Spleen (tissue), 11 donors: ENCODE measurements at regions not wholly inside any gene's neighbourhood (a gene's known extent, or its start where the extent isn't known, plus 50 kb on each side); places are given as distances from the start of the nearest gene placed in this dataset.

Experiments
- DNase-seq: peaks from one replicate; pipeline ENCODE4 v3.0.0-alpha.2; 2020
- H3K27ac ChIP-seq, 8 donors: fragments of 200-600 bp; sonication (generic) in 7 of 8; 1 replicate in 4 of 8; 2 replicates in 4 of 8; pipeline versions ENCODE4 v1.5.0 to v1.8.0; 2016 to 2021; ENCODE audit warnings: inconsistent platforms in 4 of 8, mild to moderate bottlenecking in 4 of 8, moderate library complexity in 1 of 8
- H3K27me3 ChIP-seq, 7 donors: fragments of 200-600 bp; sonication (generic) in 6 of 7; replicated peaks in 1 of 7; 1 replicate in 4 of 7; 2 replicates in 3 of 7; pipeline versions ENCODE4 v1.5.0 to v1.8.0; 2016 to 2021; ENCODE audit warnings: inconsistent platforms in 3 of 7, mild to moderate bottlenecking in 1 of 7
- H3K36me3 ChIP-seq, 6 donors: fragments of 200-600 bp; sonication (generic) in 5 of 6; 1 replicate in 4 of 6; 2 replicates in 2 of 6; pipeline versions ENCODE4 v1.5.0 to v1.8.0; 2016 to 2021; ENCODE audit warnings: inconsistent platforms in 2 of 6
- H3K4me1 ChIP-seq, 6 donors: fragments of 200-600 bp; sonication (generic) in 5 of 6; 1 replicate in 3 of 6; 2 replicates in 3 of 6; pipeline versions ENCODE4 v1.5.0 to v1.8.0; 2016 to 2021; ENCODE audit warnings: inconsistent platforms in 3 of 6
- H3K4me3 ChIP-seq, 8 donors: fragments of 200-600 bp; sonication (generic) in 7 of 8; 1 replicate in 4 of 8; 2 replicates in 4 of 8; pipeline versions ENCODE4 v1.5.0 to v1.8.0; 2016 to 2021; ENCODE audit warnings: inconsistent platforms in 4 of 8, mild to moderate bottlenecking in 4 of 8, moderate library complexity in 2 of 8
- H3K9me3 ChIP-seq, 8 donors: fragments of 200-600 bp; sonication (generic) in 7 of 8; 1 replicate in 4 of 8; 2 replicates in 4 of 8; pipeline versions ENCODE4 v1.5.0 to v1.8.0; 2016 to 2021; ENCODE audit warnings: inconsistent platforms in 4 of 8
- POLR2A ChIP-seq, 3 donors: fragments of 450-650 bp; IDR thresholded peaks; one replicate each; pipeline ENCODE4 v1.5.1; 2017; ENCODE audit warnings: antibody characterized with exemption in 3 of 3, mild to moderate bottlenecking in 1 of 3
- POLR2AphosphoS5 ChIP-seq, 3 donors: sonication (generic); formaldehyde crosslinking; IDR thresholded peaks; one replicate each; pipeline ENCODE4 v1.5.1; 2017; ENCODE audit warnings: antibody characterized with exemption in 3 of 3
- WGBS, 5 donors: extraction: QIAGEN DNeasy Blood & Tissue Kit in 3 of 5; methylation state at CpG; one replicate each; pipeline versions ENCODE4 v1.1.5 to v1.1.7; 2013 to 2018; 5-methylcytosine and 5-hydroxymethylcytosine counted together
- intact Hi-C: fragments of 100-400 bp; cut with DNase I; formaldehyde crosslinking; loops from one replicate; pipeline ENCODE4 v1.15.0; 2023; ENCODE audit warnings: low total_unique reads
- TF ChIP-seq, protein P1 (sequence below), 11 experiments: fragments of 200-600 bp in 7 of 11; fragments of 450-650 bp in 4 of 11; sonication (generic) in 4 of 11; IDR thresholded peaks in 8 of 11; conservative IDR thresholded peaks in 3 of 11; 1 replicate in 7 of 11; 2 replicates in 4 of 11; pipeline versions ENCODE4 v1.4.0 to v1.8.0; 2016 to 2021; ENCODE audit warnings: antibody characterized with exemption in 11 of 11, inconsistent platforms in 4 of 11, mild to moderate bottlenecking in 1 of 11
- donor health status: healthy with polysubstance abuse.
- donor health status: DM: no; HTN: no; CAD: no; lungs with moderate emphysema.
- donor health status: DM: no; HTN: no; CAD: no.
- donor health status: Bipolar disorder and iron deficiency.
- donor health status: healthy.
- donor health status: DM: no; HTN: no; CAD: no.
- donor health status: DM: yes; HTN: yes; CAD: no.

- intact Hi-C loops = no loop called here
- H3K4me1 ChIP-seq = no peaks in the 10 kb centered on the region
- no peak overlapping the region for H3K4me3 ChIP-seq
- no peaks in the 10 kb centered on the region for H3K9me3 ChIP-seq
- H3K36me3 ChIP-seq = no peaks in the 10 kb centered on the region
- DNase-seq = no peak
- 83 to 89% (median 85%) methylated on average over 4 of the region's 4 CpGs for WGBS, 5 donors
- H3K27me3 ChIP-seq = peaks cover 0 to 18% (median 0%) of the 10 kb centered on the region in 7 donors
- TF ChIP-seq POLR2AphosphoS5 (IDR thresholded peaks at IDR 0.05) (no peak), POLR2A (IDR thresholded peaks at IDR 0.05) (no peak)
- TF ChIP-seq, protein P1, sequence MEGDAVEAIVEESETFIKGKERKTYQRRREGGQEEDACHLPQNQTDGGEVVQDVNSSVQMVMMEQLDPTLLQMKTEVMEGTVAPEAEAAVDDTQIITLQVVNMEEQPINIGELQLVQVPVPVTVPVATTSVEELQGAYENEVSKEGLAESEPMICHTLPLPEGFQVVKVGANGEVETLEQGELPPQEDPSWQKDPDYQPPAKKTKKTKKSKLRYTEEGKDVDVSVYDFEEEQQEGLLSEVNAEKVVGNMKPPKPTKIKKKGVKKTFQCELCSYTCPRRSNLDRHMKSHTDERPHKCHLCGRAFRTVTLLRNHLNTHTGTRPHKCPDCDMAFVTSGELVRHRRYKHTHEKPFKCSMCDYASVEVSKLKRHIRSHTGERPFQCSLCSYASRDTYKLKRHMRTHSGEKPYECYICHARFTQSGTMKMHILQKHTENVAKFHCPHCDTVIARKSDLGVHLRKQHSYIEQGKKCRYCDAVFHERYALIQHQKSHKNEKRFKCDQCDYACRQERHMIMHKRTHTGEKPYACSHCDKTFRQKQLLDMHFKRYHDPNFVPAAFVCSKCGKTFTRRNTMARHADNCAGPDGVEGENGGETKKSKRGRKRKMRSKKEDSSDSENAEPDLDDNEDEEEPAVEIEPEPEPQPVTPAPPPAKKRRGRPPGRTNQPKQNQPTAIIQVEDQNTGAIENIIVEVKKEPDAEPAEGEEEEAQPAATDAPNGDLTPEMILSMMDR (IDR thresholded peaks at IDR 0.05 in 8 of 11, conservative IDR thresholded peaks at IDR 0.05 in 3 of 11) = no peak
- no peak overlapping the region for H3K27ac ChIP-seq
Observed at GRCh38 chr6:163949431-163949830, 534.9 kb downstream of the QKI start.

DNA sequence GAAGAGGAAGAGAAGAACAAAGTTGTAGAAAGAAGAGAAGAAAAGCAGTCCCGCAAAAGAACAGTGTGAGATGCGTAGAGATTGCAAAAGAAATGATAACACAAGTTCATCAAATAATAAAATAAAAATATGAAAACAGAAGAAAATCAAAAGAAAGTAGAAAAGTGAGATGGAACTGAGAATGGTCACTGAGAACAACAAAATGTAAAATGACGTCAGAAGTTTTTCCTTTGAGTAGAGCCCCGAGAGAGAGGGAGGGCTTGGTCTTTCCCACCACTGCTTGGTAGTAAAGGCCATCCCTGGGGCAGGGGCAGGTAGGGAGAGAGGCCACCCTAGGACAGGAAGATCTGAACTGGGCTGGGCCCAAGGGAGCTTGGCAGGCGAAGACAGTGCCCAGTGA, 533.7 kb downstream of the QKI start:
- H3K9me3 ChIP-seq = no peaks in the 10 kb centered on the region
- H3K4me3 ChIP-seq = no peak overlapping the region
- H3K36me3 ChIP-seq = no peaks in the 10 kb centered on the region
- intact Hi-C loops = no loop called here
- 77 to 87% (median 83%) methylated on average over 5 of the region's 5 CpGs for WGBS, 5 donors
- peaks cover 0 to 23% (median 0%) of the 10 kb centered on the region in 7 donors for H3K27me3 ChIP-seq
- no peaks in the 10 kb centered on the region for H3K4me1 ChIP-seq
- TF ChIP-seq, protein P1 (IDR thresholded peaks at IDR 0.05 in 8 of 11, conservative IDR thresholded peaks at IDR 0.05 in 3 of 11) = no peak
- TF ChIP-seq POLR2A (IDR thresholded peaks at IDR 0.05) (no peak), POLR2AphosphoS5 (IDR thresholded peaks at IDR 0.05) (no peak)
- no peak overlapping the region for H3K27ac ChIP-seq
- DNase-seq = peak; percentile 40

DNA sequence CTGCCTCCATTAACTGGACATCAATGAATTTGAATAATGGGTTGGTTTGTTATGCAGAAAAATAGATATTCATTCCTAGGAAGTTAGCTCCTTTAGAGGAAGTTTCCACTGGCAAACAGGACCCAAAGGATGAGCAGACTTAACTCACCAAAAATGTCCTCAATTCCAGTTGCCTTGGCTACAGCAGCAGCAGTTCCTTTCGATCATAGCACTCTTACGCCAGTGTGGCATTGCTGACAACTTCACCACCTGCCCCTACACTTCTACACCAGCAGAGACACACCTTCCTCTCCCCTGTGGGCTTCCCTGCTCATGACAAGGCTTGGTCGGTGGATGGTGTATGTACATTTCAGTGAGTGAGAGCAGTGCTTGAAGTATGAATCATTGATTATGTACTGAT, 532.8 kb downstream of the QKI start:
- 89 to 98% (median 94%) methylated on average over 3 of the region's 3 CpGs for WGBS, 5 donors
- no peaks in the 10 kb centered on the region for H3K4me1 ChIP-seq
- no peak overlapping the region for H3K27ac ChIP-seq
- TF ChIP-seq POLR2A (IDR thresholded peaks at IDR 0.05) = no peak
- no peak for TF ChIP-seq POLR2AphosphoS5 (IDR thresholded peaks at IDR 0.05)
- TF ChIP-seq, protein P1 (IDR thresholded peaks at IDR 0.05 in 8 of 11, conservative IDR thresholded peaks at IDR 0.05 in 3 of 11) = no peak
- peaks cover 0 to 22% (median 0%) of the 10 kb centered on the region in 7 donors for H3K27me3 ChIP-seq
- H3K4me3 ChIP-seq = no peak overlapping the region
- H3K9me3 ChIP-seq = no peaks in the 10 kb centered on the region
- no peaks in the 10 kb centered on the region for H3K36me3 ChIP-seq
- intact Hi-C loops = no loop called here
- DNase-seq = no peak

- H3K36me3 ChIP-seq = no peaks in the 10 kb centered on the region
- no peak overlapping the region for H3K27ac ChIP-seq
- H3K4me1 ChIP-seq = peaks cover 0 to 7% (median 0%) of the 10 kb centered on the region in 6 donors
- peaks cover 0 to 21% (median 0%) of the 10 kb centered on the region in 7 donors for H3K27me3 ChIP-seq
- intact Hi-C loops = no loop called here
- H3K4me3 ChIP-seq = no peak overlapping the region
- TF ChIP-seq, protein P1 (IDR thresholded peaks at IDR 0.05 in 8 of 11, conservative IDR thresholded peaks at IDR 0.05 in 3 of 11) = no peak
- TF ChIP-seq POLR2AphosphoS5 (IDR thresholded peaks at IDR 0.05) = no peak
- no peak for TF ChIP-seq POLR2A (IDR thresholded peaks at IDR 0.05)
- no peaks in the 10 kb centered on the region for H3K9me3 ChIP-seq
- no peak for DNase-seq
- 82 to 91% (median 85%) methylated on average over 7 of the region's 7 CpGs for WGBS, 5 donors
Observed at GRCh38 chr6:163946437-163946836, 531.9 kb downstream of the QKI start.
